ENCODE measurements at regions not wholly inside any gene's neighbourhood (a gene's known extent, or its start where the extent isn't known, plus 50 kb on each side); places are given as distances from the start of the nearest gene placed in this dataset.
"Not testable (repeated sequence)": the region's sequence is repeated elsewhere in the genome, so short reads cannot be mapped to it uniquely, and the experiment has no call there.

DNA sequence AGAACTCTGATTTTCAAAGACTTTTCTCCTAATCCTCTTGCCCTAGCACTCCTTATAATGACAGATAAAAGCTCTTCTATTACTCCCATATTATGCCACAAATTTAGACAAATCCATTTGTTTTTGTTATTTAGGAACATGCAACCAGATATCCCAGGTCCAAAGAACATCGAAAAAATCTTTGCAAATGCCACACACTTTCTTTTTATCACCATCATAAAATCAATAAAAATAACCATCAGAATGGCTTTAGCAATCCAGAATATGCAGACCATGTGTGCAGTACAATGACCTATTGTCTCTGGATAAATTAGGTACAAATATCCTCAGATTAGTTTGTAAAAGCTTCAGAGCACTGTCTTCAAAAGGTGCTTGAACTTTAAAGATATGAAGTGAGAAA lies 376.2 kb upstream of the TCF4 start:
- no peak overlapping the region for H3K27ac ChIP-seq
- DNase-seq (ENCODE audit: low spot score), result no peak
- TF ChIP-seq, protein P1, sequence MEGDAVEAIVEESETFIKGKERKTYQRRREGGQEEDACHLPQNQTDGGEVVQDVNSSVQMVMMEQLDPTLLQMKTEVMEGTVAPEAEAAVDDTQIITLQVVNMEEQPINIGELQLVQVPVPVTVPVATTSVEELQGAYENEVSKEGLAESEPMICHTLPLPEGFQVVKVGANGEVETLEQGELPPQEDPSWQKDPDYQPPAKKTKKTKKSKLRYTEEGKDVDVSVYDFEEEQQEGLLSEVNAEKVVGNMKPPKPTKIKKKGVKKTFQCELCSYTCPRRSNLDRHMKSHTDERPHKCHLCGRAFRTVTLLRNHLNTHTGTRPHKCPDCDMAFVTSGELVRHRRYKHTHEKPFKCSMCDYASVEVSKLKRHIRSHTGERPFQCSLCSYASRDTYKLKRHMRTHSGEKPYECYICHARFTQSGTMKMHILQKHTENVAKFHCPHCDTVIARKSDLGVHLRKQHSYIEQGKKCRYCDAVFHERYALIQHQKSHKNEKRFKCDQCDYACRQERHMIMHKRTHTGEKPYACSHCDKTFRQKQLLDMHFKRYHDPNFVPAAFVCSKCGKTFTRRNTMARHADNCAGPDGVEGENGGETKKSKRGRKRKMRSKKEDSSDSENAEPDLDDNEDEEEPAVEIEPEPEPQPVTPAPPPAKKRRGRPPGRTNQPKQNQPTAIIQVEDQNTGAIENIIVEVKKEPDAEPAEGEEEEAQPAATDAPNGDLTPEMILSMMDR (IDR thresholded peaks at IDR 0.05), result no peak

GRCh38 chr18:55953326-55953725 lies 365.3 kb upstream of the TCF4 start:
- TF ChIP-seq, protein P1 (IDR thresholded peaks at IDR 0.05), result no peak
- Histone ChIP-seq H3K27ac (no peak overlapping the region), H3K4me3 (no peak overlapping the region)
- DNase-seq (ENCODE audit: low spot score), result no peak

More for the DNA sequence above, 376.2 kb upstream of the TCF4 start:
- no peak overlapping the region for H3K4me3 ChIP-seq

- H3K4me3 ChIP-seq; DNase-seq (ENCODE audit: low spot score); H3K27ac ChIP-seq: not testable (repeated sequence)
Measured at GRCh38 chr18:55951738-55952137, 363.7 kb upstream of the TCF4 start.

DNA sequence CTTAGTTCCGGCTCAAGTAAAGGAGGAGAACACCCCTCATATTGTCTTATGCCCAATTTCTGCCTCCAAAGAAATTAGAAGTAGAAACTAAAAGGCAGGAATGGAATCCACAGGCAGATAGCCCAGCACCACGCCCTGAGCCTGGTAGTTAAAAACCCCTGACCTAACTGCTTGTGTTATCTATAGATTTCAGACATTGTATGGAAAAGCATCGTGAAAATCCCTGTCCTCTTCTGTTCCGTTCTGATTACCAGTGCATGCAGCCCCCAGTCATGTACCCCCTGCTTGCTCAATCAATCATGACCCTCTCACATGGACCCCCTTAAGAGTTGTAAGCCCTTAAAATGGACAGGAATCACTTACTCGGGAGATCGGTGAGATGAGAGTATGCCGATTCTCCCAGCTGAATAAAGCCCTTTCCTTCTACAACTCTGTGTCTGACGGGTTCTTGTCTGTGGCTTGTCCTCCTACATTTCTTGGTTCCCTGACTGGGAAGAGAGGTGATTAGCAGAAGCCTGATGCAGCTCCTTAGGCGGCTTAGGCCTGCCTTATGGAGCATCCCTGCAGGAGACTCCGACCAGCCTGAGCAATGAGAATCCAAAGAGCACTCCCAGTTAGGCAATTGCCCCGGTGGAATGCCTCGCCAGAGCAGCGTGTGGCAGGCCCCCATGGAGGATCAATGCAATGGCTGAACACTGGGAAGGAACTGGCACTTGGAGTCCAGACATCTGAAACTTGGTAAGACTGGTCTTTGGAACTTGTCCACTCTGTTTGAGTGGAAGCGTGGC lies 362.6 kb upstream of the TCF4 start:
- Histone ChIP-seq H3K27ac (no peak overlapping the region), H3K4me3 (no peak overlapping the region)
- TF ChIP-seq, protein P1 (IDR thresholded peaks at IDR 0.05), result no peak
- no peak for DNase-seq (ENCODE audit: low spot score)

DNA sequence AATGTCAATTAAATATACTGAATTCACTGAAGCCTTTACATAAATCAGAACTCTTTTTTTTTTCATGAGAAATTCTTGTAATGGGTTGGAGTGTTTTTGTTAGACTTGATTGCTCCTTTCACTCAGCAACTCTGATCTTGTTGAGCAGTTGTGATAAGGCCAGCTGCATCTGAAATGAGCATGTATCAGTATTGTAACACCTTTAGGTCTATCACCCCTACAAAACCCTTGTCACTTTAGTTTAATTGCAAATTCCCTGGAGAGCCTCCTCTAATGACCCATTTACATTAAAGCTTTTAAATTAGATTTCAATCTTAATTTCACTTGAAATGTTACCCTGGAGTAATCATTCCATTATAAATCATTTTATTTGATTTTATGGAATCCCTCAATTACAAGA lies 346.8 kb upstream of the TCF4 start:
- H3K4me3 ChIP-seq, result no peak overlapping the region
- DNase-seq (ENCODE audit: low spot score), result no peak
- no peak overlapping the region for H3K27ac ChIP-seq
- TF ChIP-seq, protein P1 (IDR thresholded peaks at IDR 0.05), result no peak

DNA sequence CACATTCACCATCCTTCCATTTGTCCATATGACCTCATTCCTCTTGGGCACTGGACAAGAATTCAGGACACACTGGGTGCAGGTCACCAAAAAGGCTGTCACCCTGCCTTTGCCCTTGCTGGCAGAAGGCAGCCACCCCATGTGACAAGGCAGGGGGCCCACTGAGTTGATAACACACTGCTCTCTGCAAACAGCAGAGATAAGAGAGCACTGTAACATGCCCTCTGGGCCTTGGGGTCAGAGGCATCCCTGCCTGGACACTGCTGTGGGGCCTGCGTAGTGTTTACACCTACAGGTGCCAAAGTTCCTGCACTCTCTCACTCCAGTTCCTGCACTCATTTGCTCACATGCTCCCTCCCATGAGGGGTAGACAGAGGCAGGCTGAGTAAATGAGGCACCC lies 344.7 kb upstream of the TCF4 start:
- no peak for DNase-seq (ENCODE audit: low spot score)
- Histone ChIP-seq H3K4me3 (no peak overlapping the region), H3K27ac (no peak overlapping the region)
- TF ChIP-seq, protein P1 (IDR thresholded peaks at IDR 0.05), result no peak

DNA sequence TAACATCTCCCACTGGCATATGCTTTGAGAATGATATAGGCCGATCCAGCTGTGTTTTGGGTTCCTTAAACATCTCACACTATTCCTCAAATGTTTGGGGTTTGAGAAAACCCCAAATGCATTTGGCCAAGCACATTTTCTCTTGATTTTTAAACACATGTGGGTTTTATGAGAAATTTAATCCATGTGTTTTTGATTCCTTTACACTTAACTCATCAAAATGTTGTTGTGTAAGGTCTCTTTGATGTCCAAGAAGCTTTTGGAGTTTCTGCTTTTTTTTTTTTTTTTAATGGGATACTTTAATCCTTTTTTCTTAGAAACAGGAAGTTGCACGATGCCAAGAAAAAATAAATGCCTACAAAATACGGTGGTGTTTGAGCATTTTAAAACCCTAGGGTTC lies 339.8 kb upstream of the TCF4 start:
- H3K27ac ChIP-seq, result no peak overlapping the region
- TF ChIP-seq, protein P1 (IDR thresholded peaks at IDR 0.05), result no peak
- no peak for DNase-seq (ENCODE audit: low spot score)
- H3K4me3 ChIP-seq, result no peak overlapping the region
